GM12891 (cell line): ENCODE measurements at regions not wholly inside any gene's neighbourhood (a gene's known extent, or its start where the extent isn't known, plus 50 kb on each side); places are given as distances from the start of the nearest gene placed in this dataset.

ENCODE experiments used
- PAX5 ChIP-seq: IDR thresholded peaks from 2 replicates; pipeline ENCODE4 v1.6.1; 2011; ENCODE audit warnings: low read length, moderate library complexity, mild to moderate bottlenecking; ENCODE audit not compliant: insufficient read depth, severe bottlenecking
- POLR2A ChIP-seq: IDR thresholded peaks from 2 replicates; pipeline ENCODE4 v1.6.1; 2011; ENCODE audit warnings: low read depth, low read length, control low read depth
- POLR2AphosphoS5 ChIP-seq: IDR thresholded peaks from 2 replicates; pipeline ENCODE4 v1.6.1; 2011; ENCODE audit warnings: low read depth, low read length, control low read depth
- POU2F2 ChIP-seq: IDR thresholded peaks from 2 replicates; pipeline ENCODE4 v1.6.1; 2011; ENCODE audit warnings: low read depth, mild to moderate bottlenecking, control low read depth, low read length, moderate library complexity
- SPI1 ChIP-seq: IDR thresholded peaks from 2 replicates; pipeline ENCODE4 v1.6.1; 2011; ENCODE audit warnings: low read depth, low read length, control low read depth
- TAF1 ChIP-seq: IDR thresholded peaks from 2 replicates; pipeline ENCODE4 v1.6.1; 2011; ENCODE audit warnings: low read depth, low read length, control low read depth

GRCh38 chr2:160813506-160813858 lies 319.9 kb upstream of the RBMS1 start:
- TF ChIP-seq POLR2AphosphoS5 (no peak), POLR2A (no peak), POU2F2 (no peak), SPI1 (no peak), TAF1 (no peak), PAX5 (no peak)
